ENCODE measurements at regions not wholly inside any gene's neighbourhood (a gene's known extent, or its start where the extent isn't known, plus 50 kb on each side); places are given as distances from the start of the nearest gene placed in this dataset.

DNA sequence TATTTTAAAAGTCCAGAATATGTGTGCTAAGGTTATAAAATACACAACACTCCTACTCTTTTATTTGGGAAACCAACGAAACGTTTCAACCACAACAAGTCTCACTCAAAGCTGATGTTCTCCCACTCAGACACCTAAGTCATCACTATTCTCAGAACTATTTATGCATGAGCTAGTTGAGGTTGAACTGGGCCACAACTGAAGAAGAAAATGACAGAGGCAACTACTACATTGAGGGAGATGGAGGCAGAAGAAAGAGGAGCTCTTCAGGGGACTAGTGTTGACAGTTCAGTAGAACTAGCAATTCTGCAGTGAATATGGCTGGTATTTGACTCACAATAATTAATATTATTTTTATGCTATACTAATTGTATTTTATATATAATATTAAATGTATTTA is 198.2 kb downstream of the SEC16B start:
- WGBS: no CpG with 5 or more reads among the region's 2 CpGs
- Histone ChIP-seq H3K4ac (ENCODE audit: low read depth in 1 of 2, low read length in 2 of 2) (no peak overlapping the region), H4K91ac (ENCODE audit: low read length) (no peak overlapping the region), H3K14ac (ENCODE audit: low read length in 2 of 2) (no peak overlapping the region), H2AK5ac (ENCODE audit: low read length, severe bottlenecking) (no peak overlapping the region), H3K79me1 (replicated peaks; ENCODE audit: low read length, poor library complexity, severe bottlenecking) (no peaks in the 10 kb centered on the region), H3K23ac (ENCODE audit: low read length in 2 of 2) (no peak overlapping the region), H2BK15ac (ENCODE audit: low read depth, poor library complexity, severe bottlenecking) (no peak overlapping the region), H3K27ac (ENCODE audit: low read length, poor library complexity, severe bottlenecking) (no peak overlapping the region), H3K18ac (ENCODE audit: low read depth in 1 of 2, low read length in 2 of 2) (no peak overlapping the region), H3K9me3 (ENCODE audit: control insufficient read depth, low read length) (peaks cover 19% of the 10 kb centered on the region), H3K4me1 (ENCODE audit: control insufficient read depth, insufficient read depth, low read depth, low read length) (no peaks in the 10 kb centered on the region), H4K8ac (ENCODE audit: low read length) (no peak overlapping the region), H3K4me3 (ENCODE audit: insufficient read depth in 1 of 2, low read depth in 1 of 2, low read length in 2 of 2) (no peak overlapping the region), H2BK5ac (ENCODE audit: low read depth, low read length, poor library complexity, severe bottlenecking) (no peak overlapping the region), H3K4me2 (ENCODE audit: low read length, poor library complexity, severe bottlenecking) (no peak overlapping the region), H2BK12ac (ENCODE audit: low read length in 2 of 2) (no peak overlapping the region), H3K36me3 (ENCODE audit: control insufficient read depth in 1 of 2, insufficient read depth in 2 of 2, low read depth in 1 of 2, low read length in 2 of 2) (no peaks in the 10 kb centered on the region), H3K27me3 (ENCODE audit: control insufficient read depth in 1 of 2, insufficient read depth in 1 of 2, low read length in 2 of 2) (peaks cover 0 to 9% of the 10 kb centered on the region in 2 experiments), H3K9ac (ENCODE audit: low read length) (no peak overlapping the region), H2BK120ac (ENCODE audit: low read depth, low read length) (no peak overlapping the region), H2AFZ (ENCODE audit: low read depth, low read length) (no peak overlapping the region)
- DNase-seq: no peak

DNA sequence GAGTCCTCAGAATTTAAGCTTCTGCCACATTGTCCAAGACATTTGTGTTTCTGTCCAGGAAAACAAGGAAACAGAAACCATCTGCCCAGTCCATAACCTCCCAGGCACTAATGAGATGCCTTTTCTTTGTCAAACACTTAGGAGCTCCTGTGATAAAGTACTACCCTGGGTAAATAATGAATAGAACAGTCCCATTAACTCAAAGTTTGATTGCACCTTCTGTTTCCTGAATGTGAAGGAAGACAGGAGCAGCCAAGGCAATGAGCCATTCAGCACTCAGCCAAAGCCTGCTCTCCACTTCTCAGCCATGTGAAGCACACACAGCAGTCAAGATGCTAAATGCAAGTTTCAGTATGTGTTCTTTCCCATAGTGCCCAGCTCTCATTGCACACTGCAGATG is 199.8 kb downstream of the SEC16B start:
- Histone ChIP-seq H3K36me3 (ENCODE audit: control insufficient read depth in 1 of 2, insufficient read depth in 2 of 2, low read depth in 1 of 2, low read length in 2 of 2) (no peaks in the 10 kb centered on the region), H2BK15ac (ENCODE audit: low read depth, poor library complexity, severe bottlenecking) (no peak overlapping the region), H3K27ac (ENCODE audit: low read length, poor library complexity, severe bottlenecking) (no peak overlapping the region), H3K4ac (ENCODE audit: low read depth in 1 of 2, low read length in 2 of 2) (no peak overlapping the region), H3K27me3 (ENCODE audit: control insufficient read depth in 1 of 2, insufficient read depth in 1 of 2, low read length in 2 of 2) (peaks cover 0 to 9% of the 10 kb centered on the region in 2 experiments), H4K8ac (ENCODE audit: low read length) (no peak overlapping the region), H2AK5ac (ENCODE audit: low read length, severe bottlenecking) (no peak overlapping the region), H3K14ac (ENCODE audit: low read length in 2 of 2) (no peak overlapping the region), H3K9ac (ENCODE audit: low read length) (no peak overlapping the region), H3K4me2 (ENCODE audit: low read length, poor library complexity, severe bottlenecking) (no peak overlapping the region), H3K9me3 (ENCODE audit: control insufficient read depth, low read length) (peaks cover 19% of the 10 kb centered on the region), H3K79me1 (replicated peaks; ENCODE audit: low read length, poor library complexity, severe bottlenecking) (no peaks in the 10 kb centered on the region), H2BK12ac (ENCODE audit: low read length in 2 of 2) (no peak overlapping the region), H2BK5ac (ENCODE audit: low read depth, low read length, poor library complexity, severe bottlenecking) (no peak overlapping the region), H4K91ac (ENCODE audit: low read length) (no peak overlapping the region), H3K18ac (ENCODE audit: low read depth in 1 of 2, low read length in 2 of 2) (no peak overlapping the region), H3K23ac (ENCODE audit: low read length in 2 of 2) (no peak overlapping the region), H3K4me1 (ENCODE audit: control insufficient read depth, insufficient read depth, low read depth, low read length) (no peaks in the 10 kb centered on the region), H3K4me3 (ENCODE audit: insufficient read depth in 1 of 2, low read depth in 1 of 2, low read length in 2 of 2) (no peak overlapping the region), H2BK120ac (ENCODE audit: low read depth, low read length) (no peak overlapping the region), H2AFZ (ENCODE audit: low read depth, low read length) (no peak overlapping the region)
- DNase-seq: no peak

DNA sequence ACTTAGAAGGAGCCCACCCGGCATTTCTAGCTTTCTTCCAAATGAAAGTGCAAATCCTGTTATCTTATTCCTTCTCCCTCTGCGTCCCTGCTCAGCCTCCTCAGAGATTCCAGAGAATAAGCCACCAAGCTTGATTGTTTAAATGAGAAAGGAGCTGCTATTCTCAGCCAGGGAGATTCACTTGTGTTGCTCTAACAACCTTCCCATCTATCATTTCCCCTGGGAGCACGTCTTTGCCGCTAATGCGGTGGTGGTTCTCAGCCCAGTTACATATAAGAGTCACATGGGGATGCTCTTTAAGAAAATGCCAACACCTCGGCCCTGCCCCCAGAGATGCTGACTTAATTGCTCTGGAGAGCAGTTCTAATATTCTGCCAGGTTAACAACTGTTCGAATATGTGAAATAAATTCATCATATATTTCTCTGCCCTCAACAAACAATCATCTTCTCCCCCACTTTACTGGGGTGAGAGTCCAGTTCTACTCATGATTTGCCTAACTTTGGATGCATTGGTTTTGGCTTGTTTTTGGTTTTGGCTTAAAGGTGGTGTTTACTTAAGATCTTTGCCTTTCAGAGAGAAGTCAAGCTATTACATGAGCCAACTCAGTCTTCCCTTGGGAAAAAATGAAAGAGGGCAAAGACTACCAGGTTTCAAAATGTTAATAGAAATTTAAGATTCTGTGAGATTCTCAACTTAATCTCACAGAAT is 213.9 kb downstream of the SEC16B start:
- Histone ChIP-seq H3K27ac (ENCODE audit: low read length, poor library complexity, severe bottlenecking) (no peak overlapping the region), H2BK12ac (ENCODE audit: low read length in 2 of 2) (no peak overlapping the region), H2AFZ (ENCODE audit: low read depth, low read length) (no peak overlapping the region), H4K91ac (ENCODE audit: low read length) (no peak overlapping the region), H3K23ac (ENCODE audit: low read length in 2 of 2) (no peak overlapping the region), H3K4me2 (ENCODE audit: low read length, poor library complexity, severe bottlenecking) (no peak overlapping the region), H3K14ac (ENCODE audit: low read length in 2 of 2) (no peak overlapping the region), H2AK5ac (ENCODE audit: low read length, severe bottlenecking) (no peak overlapping the region), H3K27me3 (ENCODE audit: control insufficient read depth in 1 of 2, insufficient read depth in 1 of 2, low read length in 2 of 2) (peaks cover 0 to 23% of the 10 kb centered on the region in 2 experiments), H4K8ac (ENCODE audit: low read length) (no peak overlapping the region), H2BK15ac (ENCODE audit: low read depth, poor library complexity, severe bottlenecking) (no peak overlapping the region), H3K36me3 (ENCODE audit: control insufficient read depth in 1 of 2, insufficient read depth in 2 of 2, low read depth in 1 of 2, low read length in 2 of 2) (no peaks in the 10 kb centered on the region), H3K4ac (ENCODE audit: low read depth in 1 of 2, low read length in 2 of 2) (no peak overlapping the region), H2BK5ac (ENCODE audit: low read depth, low read length, poor library complexity, severe bottlenecking) (no peak overlapping the region), H3K9me3 (ENCODE audit: control insufficient read depth, low read length) (no peaks in the 10 kb centered on the region), H2BK120ac (ENCODE audit: low read depth, low read length) (no peak overlapping the region), H3K4me1 (ENCODE audit: control insufficient read depth, insufficient read depth, low read depth, low read length) (no peaks in the 10 kb centered on the region), H3K4me3 (ENCODE audit: insufficient read depth in 1 of 2, low read depth in 1 of 2, low read length in 2 of 2) (no peak overlapping the region), H3K79me1 (replicated peaks; ENCODE audit: low read length, poor library complexity, severe bottlenecking) (no peaks in the 10 kb centered on the region), H3K18ac (ENCODE audit: low read depth in 1 of 2, low read length in 2 of 2) (no peak overlapping the region), H3K9ac (ENCODE audit: low read length) (no peak overlapping the region)
- DNase-seq: no peak
- WGBS: 67% methylated on average over 7 of the region's 7 CpGs

DNA sequence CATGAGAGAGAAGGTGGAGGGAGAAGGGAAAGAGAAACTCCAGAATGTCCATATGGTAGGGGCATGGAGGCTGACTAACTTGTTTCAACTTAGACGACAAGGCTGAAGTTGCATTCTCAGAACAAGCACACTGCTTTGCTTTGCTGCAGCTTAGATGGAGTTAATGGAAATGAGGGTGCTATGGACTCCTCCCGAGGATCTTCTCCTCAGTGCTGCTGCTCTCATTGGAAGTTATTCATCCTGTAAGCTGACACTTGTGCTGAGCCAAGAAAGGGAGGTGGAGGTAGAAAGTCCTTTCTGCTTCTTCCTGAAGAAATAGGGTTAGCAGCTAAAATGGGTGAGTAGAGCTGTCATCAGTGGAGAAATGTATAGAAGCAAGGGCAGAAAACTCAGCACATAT is 215.3 kb downstream of the SEC16B start:
- Histone ChIP-seq H2BK12ac (ENCODE audit: low read length in 2 of 2) (no peak overlapping the region), H4K91ac (ENCODE audit: low read length) (no peak overlapping the region), H3K23ac (ENCODE audit: low read length in 2 of 2) (no peak overlapping the region), H3K79me1 (replicated peaks; ENCODE audit: low read length, poor library complexity, severe bottlenecking) (no peaks in the 10 kb centered on the region), H2BK120ac (ENCODE audit: low read depth, low read length) (no peak overlapping the region), H3K4me3 (ENCODE audit: insufficient read depth in 1 of 2, low read depth in 1 of 2, low read length in 2 of 2) (no peak overlapping the region), H3K27ac (ENCODE audit: low read length, poor library complexity, severe bottlenecking) (no peak overlapping the region), H2AK5ac (ENCODE audit: low read length, severe bottlenecking) (no peak overlapping the region), H4K8ac (ENCODE audit: low read length) (no peak overlapping the region), H2BK5ac (ENCODE audit: low read depth, low read length, poor library complexity, severe bottlenecking) (no peak overlapping the region), H3K4ac (ENCODE audit: low read depth in 1 of 2, low read length in 2 of 2) (no peak overlapping the region), H2AFZ (ENCODE audit: low read depth, low read length) (no peak overlapping the region), H3K4me2 (ENCODE audit: low read length, poor library complexity, severe bottlenecking) (no peak overlapping the region), H3K27me3 (ENCODE audit: control insufficient read depth in 1 of 2, insufficient read depth in 1 of 2, low read length in 2 of 2) (peaks cover 0 to 23% of the 10 kb centered on the region in 2 experiments), H3K18ac (ENCODE audit: low read depth in 1 of 2, low read length in 2 of 2) (no peak overlapping the region), H3K9ac (ENCODE audit: low read length) (no peak overlapping the region), H3K36me3 (ENCODE audit: control insufficient read depth in 1 of 2, insufficient read depth in 2 of 2, low read depth in 1 of 2, low read length in 2 of 2) (no peaks in the 10 kb centered on the region), H2BK15ac (ENCODE audit: low read depth, poor library complexity, severe bottlenecking) (no peak overlapping the region), H3K14ac (ENCODE audit: low read length in 2 of 2) (no peak overlapping the region), H3K9me3 (ENCODE audit: control insufficient read depth, low read length) (no peaks in the 10 kb centered on the region), H3K4me1 (ENCODE audit: control insufficient read depth, insufficient read depth, low read depth, low read length) (no peaks in the 10 kb centered on the region)
- DNase-seq: no peak
- WGBS: 50% methylated on average over 2 of the region's 2 CpGs

Measured in mesenchymal stem cell (in vitro differentiated cells and primary cell).